HepG2 (cell line): ENCODE measurements at regions not wholly inside any gene's neighbourhood (a gene's known extent, or its start where the extent isn't known, plus 50 kb on each side); places are given as distances from the start of the nearest gene placed in this dataset.

Source experiments
- ATAC-seq: fragments of 200-7000 bp; cut with Tn5 transposase; 3 replicates; pipeline ENCODE4 v1.9.1; 2020; ENCODE audit warnings: mild to moderate bottlenecking, moderate library complexity
- BruUV-seq: library from RNA; stranded (reverse); fragments of 400-500 nt; replicated peaks from 2 replicates; lab custom pipeline; 2021; lab: Mats Ljungman, UMichigan
- CTCF ChIA-PET: fragments of 300-600 bp; formaldehyde crosslinking; extraction: SDS; loops from one replicate; lab custom pipeline; 2021; ENCODE audit warnings: low total read pairs, inconsistent platforms, low intra/inter-chr PET ratio; lab: Yijun Ruan, JAX
- POLR2A ChIA-PET: fragments of 350-600 bp; sonication (Branson Sonifier 250); formaldehyde crosslinking; loops from one replicate; lab custom pipeline; 2020; ENCODE audit warnings: antibody characterized with exemption, inconsistent platforms; lab: Yijun Ruan, JAX
- DNase-seq: peaks from one replicate; pipeline ENCODE4 v3.0.0-alpha.2; 2015; ENCODE audit warnings: low spot score
- FAIRE-seq: peaks from 3 replicates; lab custom pipeline; 2011; peaks lifted over from hg19 to GRCh38; lab: Jason Lieb, UNC
- H2AFZ ChIP-seq: one replicate; pipeline ENCODE4 v1.6.1; 2011; ENCODE audit warnings: low read length, inconsistent platforms
- H3K27ac ChIP-seq: fragments of 300-600 bp; 3 replicates; pipeline ENCODE4 v1.8.0; 2011; ENCODE audit warnings: mixed run types, mild to moderate bottlenecking, mixed read lengths, low read length, inconsistent platforms; ENCODE audit not compliant: insufficient read depth; ENCODE audit errors: extremely low read length
- H3K27me3 ChIP-seq, 2 experiments: fragments of 200-600 bp in 1 of 2; 2 replicates in 1 of 2; 3 replicates in 1 of 2; pipeline versions ENCODE4 v1.6.0 to v1.8.0; 2011; ENCODE audit warnings: low read length in 2 of 2, mild to moderate bottlenecking in 2 of 2, moderate library complexity in 2 of 2, inconsistent platforms in 1 of 2; ENCODE audit not compliant: insufficient read depth in 2 of 2, control insufficient read depth in 1 of 2
- H3K36me3 ChIP-seq, 2 experiments: fragments of 200-600 bp in 1 of 2; replicated peaks in 1 of 2; 2 replicates in 1 of 2; 3 replicates in 1 of 2; pipeline versions ENCODE4 v1.5.1 to v1.8.0; 2011; ENCODE audit warnings: low read length in 2 of 2, inconsistent platforms in 1 of 2; ENCODE audit not compliant: insufficient read depth in 2 of 2, control insufficient read depth in 1 of 2
- H3K4me1 ChIP-seq: 2 replicates; pipeline ENCODE4 v1.5.1; 2012; ENCODE audit warnings: low read length, inconsistent platforms; ENCODE audit not compliant: insufficient read depth
- H3K4me2 ChIP-seq: 2 replicates; pipeline ENCODE4 v1.6.0; 2011; ENCODE audit warnings: low read depth, low read length, inconsistent platforms
- H3K4me3 ChIP-seq, 3 experiments: fragments of 200-600 bp in 1 of 3; sonication (generic), shearing (Covaris generic) in 1 of 3; replicated peaks in 1 of 3; 2 replicates each; pipeline ENCODE4 v1.5.1; 2011 to 2016; ENCODE audit warnings: low read length in 3 of 3, inconsistent platforms in 2 of 3, low read depth in 2 of 3, mild to moderate bottlenecking in 2 of 3, control low read depth in 1 of 3, mixed read lengths in 1 of 3; ENCODE audit not compliant: insufficient read depth in 1 of 3
- H3K79me2 ChIP-seq: one replicate; pipeline ENCODE4 v1.6.1; 2011; ENCODE audit warnings: low read length, inconsistent platforms; ENCODE audit not compliant: insufficient read depth
- H3K9ac ChIP-seq: 2 replicates; pipeline ENCODE4 v1.6.0; 2011; ENCODE audit warnings: mild to moderate bottlenecking, low read depth, low read length, inconsistent platforms; ENCODE audit not compliant: insufficient read depth
- H3K9me3 ChIP-seq: 2 replicates; pipeline ENCODE4 v1.5.1; 2012; ENCODE audit warnings: mild to moderate bottlenecking, low read length
- H4K20me1 ChIP-seq: 2 replicates; pipeline ENCODE4 v1.6.0; 2011; ENCODE audit warnings: inconsistent platforms, mild to moderate bottlenecking, low read length, moderate library complexity; ENCODE audit not compliant: insufficient read depth
- ARHGAP35 ChIP-seq: sonication (generic); formaldehyde crosslinking; IDR thresholded peaks from 2 replicates; pipeline ENCODE4 v1.9.0; 2022; ENCODE audit warnings: mild to moderate bottlenecking, inconsistent platforms, moderate library complexity, missing genetic modification reagents, borderline replicate concordance
- CEBPB ChIP-seq: IDR thresholded peaks from 2 replicates; pipeline ENCODE4 v1.6.1; 2011; ENCODE audit warnings: low read depth, low read length, improper control_type of control experiment, borderline replicate concordance
- FIP1L1 ChIP-seq: fragments of 200-400 bp; formaldehyde crosslinking; IDR thresholded peaks from 2 replicates; pipeline ENCODE4 v1.6.1; 2018; ENCODE audit warnings: low read depth, mild to moderate bottlenecking, low read length, moderate library complexity, borderline replicate concordance; ENCODE audit not compliant: insufficient read depth
- HDAC2 ChIP-seq: sonication (generic); formaldehyde crosslinking; IDR thresholded peaks from 2 replicates; pipeline ENCODE4 v1.4.0; 2020; ENCODE audit warnings: missing genetic modification reagents
- NR2F2 ChIP-seq: IDR thresholded peaks from 2 replicates; pipeline ENCODE4 v1.6.1; 2012; ENCODE audit warnings: low read depth, inconsistent platforms, borderline replicate concordance
- PBX3 ChIP-seq: sonication (generic); formaldehyde crosslinking; IDR thresholded peaks from 2 replicates; pipeline ENCODE4 v1.8.1; 2023; ENCODE audit warnings: missing genetic modification reagents, inconsistent platforms, borderline replicate concordance
- RERE ChIP-seq: IDR thresholded peaks from 2 replicates; pipeline ENCODE4 v1.6.1; 2016; ENCODE audit warnings: low read depth, missing genetic modification reagents, missing compliant biosample characterization
- THAP8 ChIP-seq: sonication (generic); formaldehyde crosslinking; IDR thresholded peaks from 2 replicates; pipeline ENCODE4 v1.5.1; 2020; ENCODE audit warnings: missing genetic modification reagents, mild to moderate bottlenecking, borderline replicate concordance
- ZBTB33 ChIP-seq: sonication (generic); formaldehyde crosslinking; IDR thresholded peaks from 2 replicates; pipeline ENCODE4 v1.4.0; 2020; ENCODE audit warnings: missing genetic modification reagents
- ZIK1 ChIP-seq: sonication (generic); formaldehyde crosslinking; IDR thresholded peaks from 2 replicates; pipeline ENCODE4 v1.5.0; 2020; ENCODE audit warnings: mild to moderate bottlenecking, low read depth, missing genetic modification reagents, borderline replicate concordance
- ZMYM4 ChIP-seq: sonication (generic); formaldehyde crosslinking; IDR thresholded peaks from 2 replicates; pipeline ENCODE4 v1.8.1; 2023; ENCODE audit warnings: mild to moderate bottlenecking, missing genetic modification reagents
- ZNF337 ChIP-seq: sonication (generic); formaldehyde crosslinking; IDR thresholded peaks from 2 replicates; pipeline ENCODE4 v1.5.1; 2020; ENCODE audit warnings: missing genetic modification reagents, low read depth, mild to moderate bottlenecking, borderline replicate concordance
- ZNF468 ChIP-seq: sonication (generic); formaldehyde crosslinking; IDR thresholded peaks from 2 replicates; pipeline ENCODE4 v1.8.0; 2022; ENCODE audit warnings: mild to moderate bottlenecking, moderate library complexity, missing genetic modification reagents
- ZNF773 ChIP-seq: sonication (generic); formaldehyde crosslinking; IDR thresholded peaks from 2 replicates; pipeline ENCODE4 v1.4.0; 2020; ENCODE audit warnings: missing genetic modification reagents, borderline replicate concordance
- ZSCAN9 ChIP-seq: IDR thresholded peaks from 2 replicates; pipeline ENCODE4 v1.6.1; 2016; ENCODE audit warnings: borderline replicate concordance
- WGBS: methylation state at CpG from one replicate; pipeline ENCODE4 v1.1.6; 2017; ENCODE audit warnings: low lambda C conversion rate; 5-methylcytosine and 5-hydroxymethylcytosine counted together
- in situ Hi-C: cut with HindIII; loops from 2 replicates; pipeline ENCODE4 v1.10.0; 2017; ENCODE audit warnings: low pct_unique_long_range_greater_than_20kb; ENCODE audit not compliant: extremely low pct_ligation_motif_present
- intact Hi-C: fragments of 100-400 bp; cut with micrococcal nuclease; formaldehyde crosslinking; loops from one replicate; pipeline ENCODE4 v1.10.0; 2022; ENCODE audit not compliant: unreplicated experiment

GRCh38 chr2:15721411-15722067 is 129.9 kb downstream of the DDX1 start:
- Histone ChIP-seq H3K4me2 (no peak overlapping the region), H3K9me3 (no peaks in the 10 kb centered on the region), H3K36me3 (no peaks in the 10 kb centered on the region), H3K4me1 (no peaks in the 10 kb centered on the region), H3K79me2 (no peaks in the 10 kb centered on the region), H3K27ac (no peak overlapping the region), H2AFZ (no peak overlapping the region), H3K9ac (no peak overlapping the region), H3K4me3 (no peak overlapping the region), H4K20me1 (no peaks in the 10 kb centered on the region), H3K27me3 (peaks cover 13 to 55% of the 10 kb centered on the region in 2 experiments)
- DNase-seq (no peak), ATAC-seq (no peak), FAIRE-seq (no peak)
- no TSS peak for BruUV-seq
- POLR2A ChIA-PET, result no interaction called here
- in situ Hi-C loops (no loop called here), intact Hi-C loops (no loop called here)
- no peak for TF ChIP-seq ZSCAN9 (CRISPR knock-in tag)
- no peak for TF ChIP-seq HDAC2 (CRISPR knock-in tag)
- TF ChIP-seq RERE (CRISPR knock-in tag), result no peak
- no peak for TF ChIP-seq ZIK1 (CRISPR knock-in tag)
- no peak for TF ChIP-seq ARHGAP35 (CRISPR knock-in tag)
- TF ChIP-seq FIP1L1, result no peak
- TF ChIP-seq ZNF468 (CRISPR knock-in tag), result no peak
- no peak for TF ChIP-seq THAP8 (CRISPR knock-in tag)
- TF ChIP-seq PBX3 (CRISPR knock-in tag), result no peak
- no peak for TF ChIP-seq NR2F2
- TF ChIP-seq ZMYM4, result no peak
- TF ChIP-seq ZNF773 (CRISPR knock-in tag), result no peak
- no peak for TF ChIP-seq ZBTB33 (CRISPR knock-in tag)
- no peak for TF ChIP-seq CEBPB
- TF ChIP-seq ZNF337 (CRISPR knock-in tag), result no peak
- CTCF ChIA-PET, result no interaction called here
- WGBS, result 22% methylated on average over 8 of the region's 10 CpGs
